Activated T-cell treated with anti-CD3 and anti-CD28 coated beads for 4 hours (primary cell): ENCODE measurements at regions not wholly inside any gene's neighbourhood (a gene's known extent, or its start where the extent isn't known, plus 50 kb on each side); places are given as distances from the start of the nearest gene placed in this dataset.

Experiments used
- DNase-seq: peaks from one replicate; pipeline ENCODE4 v3.0.0-alpha.2; 2020

DNA sequence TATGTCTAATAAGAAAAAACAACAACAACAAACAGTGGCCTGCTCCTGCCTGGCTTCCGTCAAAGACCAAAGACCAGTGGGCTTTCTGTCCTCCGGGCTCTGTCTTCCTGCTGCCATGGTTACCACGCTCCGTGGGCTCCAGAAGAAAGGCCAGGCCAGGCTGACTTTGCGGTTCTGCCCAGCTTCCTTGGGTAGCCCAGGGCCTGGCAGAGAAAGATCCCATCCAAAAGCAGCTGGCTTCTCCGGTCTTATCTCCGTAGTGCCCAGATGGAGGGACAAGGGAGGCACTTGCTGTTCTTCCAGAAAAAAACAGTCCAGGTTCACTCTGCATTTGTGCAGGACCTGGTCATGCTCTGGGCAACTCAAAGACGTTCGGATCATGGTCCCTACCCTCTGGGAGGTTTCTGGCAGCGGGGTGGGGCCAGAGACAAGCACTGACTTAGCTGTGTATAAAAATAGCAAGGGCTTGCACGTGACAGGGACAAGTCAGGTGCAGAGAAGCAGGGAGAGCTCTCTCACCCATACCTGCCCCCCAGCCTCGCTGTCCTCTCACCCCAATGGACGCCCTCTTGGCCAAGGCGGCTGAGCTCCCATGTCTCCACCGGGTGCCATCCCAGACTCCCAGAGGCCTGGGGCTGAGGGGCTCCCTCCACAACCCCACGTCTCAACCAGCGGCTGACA, 212.2 kb downstream of the C9orf50 start:
- DNase-seq, result no peak

GRCh38 chr9:129407905-129408452, 212.9 kb downstream of the C9orf50 start:
- DNase-seq, result no peak

GRCh38 chr9:129406278-129407225, 214.3 kb downstream of the C9orf50 start:
- no peak for DNase-seq

DNA sequence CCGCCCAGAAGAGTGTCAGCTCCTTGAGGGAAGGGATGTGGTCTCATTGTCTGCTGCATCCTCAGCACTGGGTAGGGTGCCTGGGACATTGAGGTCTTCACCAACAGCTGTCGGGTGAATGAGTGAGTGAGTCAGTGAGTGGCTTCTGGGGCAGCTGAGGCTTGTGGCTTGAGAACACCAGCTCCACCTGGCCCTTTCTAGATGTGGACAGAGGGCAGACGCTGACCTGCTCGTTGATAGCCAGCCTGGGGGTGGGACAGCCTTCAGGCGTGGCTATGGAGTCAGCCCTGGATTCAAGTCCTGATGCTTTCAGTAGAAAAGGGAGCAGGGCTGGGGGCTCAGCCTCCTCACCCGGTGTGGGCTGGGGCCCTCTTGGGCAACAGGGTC, 215.1 kb downstream of the C9orf50 start:
- DNase-seq, result no peak

GRCh38 chr9:129405089-129405826, 215.6 kb downstream of the C9orf50 start:
- no peak for DNase-seq

- no peak for DNase-seq
Observed at GRCh38 chr9:129404621-129405020, 216.3 kb downstream of the C9orf50 start.

DNA sequence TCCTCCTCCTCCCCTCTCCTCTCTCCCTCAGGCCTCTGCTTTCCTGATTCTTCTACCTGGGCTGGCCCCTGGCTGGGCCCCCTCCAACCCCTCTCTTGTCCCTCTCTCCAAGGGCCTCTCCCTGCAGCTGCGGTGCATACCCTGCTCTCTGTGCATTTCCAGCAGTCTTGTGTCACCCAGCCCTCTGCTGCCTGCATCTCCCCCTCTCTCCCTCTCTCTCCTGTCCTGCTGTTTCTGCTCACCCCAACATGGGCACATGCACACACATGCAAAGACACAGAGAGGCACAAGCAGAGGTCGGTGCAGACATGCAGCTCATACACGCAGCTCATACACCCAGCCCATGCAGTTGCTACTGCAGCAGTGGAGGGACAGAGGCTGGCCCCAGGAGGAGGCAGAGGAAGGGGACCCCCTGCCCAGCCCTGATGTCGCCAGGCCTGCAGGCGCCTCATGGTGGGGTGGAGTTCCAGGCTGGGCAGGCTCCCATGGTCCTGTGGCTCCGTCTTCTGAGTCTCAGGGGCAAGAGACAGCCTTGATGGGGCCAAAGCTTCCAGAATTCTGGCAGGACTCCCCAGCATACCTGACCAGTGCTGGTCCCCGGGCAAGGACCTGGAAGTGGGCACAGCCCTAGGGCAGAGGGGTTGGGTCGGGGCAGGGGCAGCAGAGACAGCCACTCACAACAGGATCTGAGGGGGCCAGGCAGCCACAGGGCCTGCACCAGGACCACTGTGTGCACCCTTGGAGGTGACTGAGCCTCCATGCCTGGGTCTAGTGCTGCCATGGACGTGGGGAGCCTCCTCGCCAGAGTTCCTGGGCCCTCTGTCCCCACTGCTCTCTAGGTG, 216.9 kb downstream of the C9orf50 start:
- DNase-seq, result no peak

DNA sequence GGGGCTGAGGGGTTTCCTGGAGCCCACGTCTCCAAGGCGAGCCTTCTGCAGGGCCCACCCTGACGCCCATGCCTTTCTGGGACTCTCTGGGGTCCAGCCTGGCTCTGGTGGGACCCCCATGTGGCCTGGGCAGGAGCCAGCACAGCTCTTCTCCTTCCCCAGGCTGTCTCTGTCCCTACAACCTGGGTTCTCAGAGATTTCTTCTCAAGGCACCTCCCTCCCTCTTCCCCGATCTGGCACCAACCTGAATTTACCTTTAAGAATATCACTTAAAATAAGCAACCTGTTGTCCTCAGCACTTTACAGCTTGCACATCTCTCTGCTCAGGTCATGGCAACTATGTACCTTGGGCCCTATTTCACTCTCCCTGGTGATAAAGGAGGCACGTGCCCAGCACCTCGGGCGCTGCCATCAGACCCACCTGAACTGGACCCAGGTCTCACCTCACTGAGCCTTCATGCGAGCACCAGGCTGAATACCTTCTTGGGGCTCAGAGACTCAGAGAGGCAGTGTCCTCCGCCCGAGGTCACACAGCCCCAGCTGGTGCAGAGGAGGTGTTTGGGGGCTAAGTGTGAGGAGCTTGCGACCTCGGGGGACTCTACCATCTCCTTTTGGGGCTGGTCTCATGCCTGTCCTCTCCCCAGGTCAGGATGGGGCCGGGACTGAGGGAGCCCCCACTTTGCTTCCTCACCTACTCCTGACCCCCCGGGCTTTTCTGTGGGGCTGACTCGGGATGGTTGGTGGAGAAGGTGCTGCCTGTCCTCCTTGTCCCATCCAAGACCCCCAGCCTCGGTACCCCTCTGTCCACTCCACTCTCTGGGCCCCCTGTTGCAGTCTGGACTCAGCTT, 217.7 kb downstream of the C9orf50 start:
- DNase-seq, result no peak

GRCh38 chr9:129402371-129402739, 218.5 kb downstream of the C9orf50 start:
- DNase-seq, result no peak

GRCh38 chr9:129401623-129402370, 219.1 kb downstream of the C9orf50 start:
- no peak for DNase-seq

- no peak for DNase-seq
Observed at GRCh38 chr9:129400971-129401622, 219.8 kb downstream of the C9orf50 start.

- no peak for DNase-seq
Observed at GRCh38 chr9:129400001-129400970, 220.6 kb downstream of the C9orf50 start.

DNA sequence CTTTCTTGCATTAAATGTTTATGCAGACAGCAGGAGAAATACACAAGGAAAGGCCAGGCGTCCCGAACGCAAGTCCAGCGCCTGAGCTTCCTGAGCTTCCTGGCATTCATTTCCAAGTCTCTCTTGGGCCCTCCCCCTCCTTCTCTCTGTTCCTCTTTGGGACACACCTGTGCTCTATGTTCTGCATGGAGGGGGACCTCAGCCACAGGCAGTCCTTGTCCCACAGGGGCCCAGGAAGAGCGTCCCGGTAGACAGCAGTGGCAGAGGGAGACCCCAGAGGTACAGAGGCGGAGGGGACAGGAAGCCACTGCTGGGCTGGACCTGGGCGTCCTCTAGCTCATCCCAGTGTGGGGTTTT, 221.3 kb downstream of the C9orf50 start:
- DNase-seq, result no peak

GRCh38 chr9:129398961-129399633, 221.0 kb upstream of the IER5L start:
- DNase-seq, result no peak

- DNase-seq, result no peak
Observed at GRCh38 chr9:129398101-129398960, 220.3 kb upstream of the IER5L start.

DNA sequence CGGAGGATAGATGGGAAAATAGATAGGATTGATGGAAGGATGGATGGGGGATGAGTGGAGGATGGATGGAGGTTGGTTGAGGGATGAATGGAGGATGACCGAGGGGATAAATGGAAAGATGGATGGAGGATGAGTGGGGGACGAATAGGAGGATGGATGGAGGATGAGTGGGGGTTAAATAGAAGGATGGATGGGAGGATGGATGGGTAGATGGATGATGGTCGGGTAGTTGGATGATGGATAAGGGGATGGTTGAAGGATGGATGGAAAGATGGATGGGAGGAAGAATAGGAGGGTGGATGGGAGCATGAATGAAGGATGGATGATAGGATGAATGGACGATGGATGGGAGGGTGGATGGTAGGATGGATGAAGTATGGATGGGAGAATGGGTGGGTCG, 219.3 kb upstream of the IER5L start:
- DNase-seq, result no peak

DNA sequence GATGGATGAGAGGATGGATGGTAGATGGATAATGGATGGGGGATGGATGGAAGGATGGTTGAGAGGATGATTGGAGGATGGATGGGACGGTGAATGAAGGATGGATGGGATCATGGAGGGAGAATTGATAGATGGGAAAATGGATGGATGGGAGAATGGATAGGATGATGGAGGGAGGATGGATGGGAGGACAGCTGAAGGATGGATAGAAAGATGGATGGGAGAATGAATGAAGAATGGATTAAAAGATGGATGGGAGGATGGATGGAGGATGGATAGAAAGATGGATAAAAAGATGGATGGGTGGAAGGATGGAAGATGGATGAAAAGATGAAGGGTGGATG, 218.3 kb upstream of the IER5L start:
- no peak for DNase-seq
